ENCODE measurements at regions not wholly inside any gene's neighbourhood (a gene's known extent, or its start where the extent isn't known, plus 50 kb on each side); places are given as distances from the start of the nearest gene placed in this dataset.

DNA sequence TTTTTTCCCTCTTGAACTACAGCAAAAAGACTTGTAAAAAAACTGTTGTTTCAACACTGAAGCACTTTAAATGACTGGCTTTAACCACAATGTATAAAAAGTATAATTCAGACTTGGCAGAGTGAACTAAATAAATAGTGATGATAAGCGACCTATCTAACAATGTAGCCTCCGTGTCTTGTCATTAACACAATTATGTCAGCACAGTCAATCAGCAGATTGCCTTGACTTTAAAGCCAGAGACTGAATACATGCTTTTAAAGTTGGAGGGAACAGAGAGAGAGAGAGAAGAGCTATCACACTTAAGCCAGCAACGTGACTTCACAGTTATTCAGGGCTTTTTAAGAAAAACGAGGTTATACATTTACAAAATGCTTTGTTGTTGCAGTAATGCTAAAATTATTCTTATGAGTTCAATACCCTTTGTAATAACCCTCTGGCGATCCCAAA is 378.1 kb downstream of the LMO4 start:
- TF ChIP-seq, protein P1, sequence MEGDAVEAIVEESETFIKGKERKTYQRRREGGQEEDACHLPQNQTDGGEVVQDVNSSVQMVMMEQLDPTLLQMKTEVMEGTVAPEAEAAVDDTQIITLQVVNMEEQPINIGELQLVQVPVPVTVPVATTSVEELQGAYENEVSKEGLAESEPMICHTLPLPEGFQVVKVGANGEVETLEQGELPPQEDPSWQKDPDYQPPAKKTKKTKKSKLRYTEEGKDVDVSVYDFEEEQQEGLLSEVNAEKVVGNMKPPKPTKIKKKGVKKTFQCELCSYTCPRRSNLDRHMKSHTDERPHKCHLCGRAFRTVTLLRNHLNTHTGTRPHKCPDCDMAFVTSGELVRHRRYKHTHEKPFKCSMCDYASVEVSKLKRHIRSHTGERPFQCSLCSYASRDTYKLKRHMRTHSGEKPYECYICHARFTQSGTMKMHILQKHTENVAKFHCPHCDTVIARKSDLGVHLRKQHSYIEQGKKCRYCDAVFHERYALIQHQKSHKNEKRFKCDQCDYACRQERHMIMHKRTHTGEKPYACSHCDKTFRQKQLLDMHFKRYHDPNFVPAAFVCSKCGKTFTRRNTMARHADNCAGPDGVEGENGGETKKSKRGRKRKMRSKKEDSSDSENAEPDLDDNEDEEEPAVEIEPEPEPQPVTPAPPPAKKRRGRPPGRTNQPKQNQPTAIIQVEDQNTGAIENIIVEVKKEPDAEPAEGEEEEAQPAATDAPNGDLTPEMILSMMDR (conservative IDR thresholded peaks at IDR 0.05): no peak
- Mint-ChIP-seq H3K27me3 (ENCODE audit: low read depth) (no peaks in the 10 kb centered on the region), H3K36me3 (ENCODE audit: low read depth) (peaks cover 2% of the 10 kb centered on the region), H3K27ac (ENCODE audit: unreplicated experiment) (no peak overlapping the region), H3K4me3 (no peak overlapping the region), H3K9me3 (peaks cover 2% of the 10 kb centered on the region), H3K4me1 (peaks cover 4% of the 10 kb centered on the region)
- DNase-seq (ENCODE audit: low read depth, low spot score): no peak

DNA sequence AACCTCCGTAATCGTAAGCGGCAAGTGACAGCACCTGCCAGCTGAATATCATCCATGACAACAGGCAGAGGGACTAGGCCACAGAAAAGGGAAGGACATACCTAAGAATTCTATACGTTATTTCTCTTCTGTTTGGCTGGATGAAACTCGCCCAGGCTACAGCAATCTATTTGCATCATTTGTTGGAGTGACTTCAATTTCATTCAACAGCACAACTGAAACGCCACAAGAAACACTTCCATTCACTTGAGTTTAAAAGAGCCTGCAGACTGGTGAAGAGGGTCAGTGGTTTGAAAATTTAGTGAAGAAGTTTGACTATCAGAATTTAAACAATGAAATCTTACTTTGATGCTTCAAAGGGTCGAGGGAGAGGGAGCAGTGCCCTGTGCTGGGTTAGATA is 378.7 kb downstream of the LMO4 start:
- H3K27ac Mint-ChIP-seq (ENCODE audit: unreplicated experiment): no peak overlapping the region
- no peaks in the 10 kb centered on the region for H3K36me3 Mint-ChIP-seq (ENCODE audit: low read depth)

DNA sequence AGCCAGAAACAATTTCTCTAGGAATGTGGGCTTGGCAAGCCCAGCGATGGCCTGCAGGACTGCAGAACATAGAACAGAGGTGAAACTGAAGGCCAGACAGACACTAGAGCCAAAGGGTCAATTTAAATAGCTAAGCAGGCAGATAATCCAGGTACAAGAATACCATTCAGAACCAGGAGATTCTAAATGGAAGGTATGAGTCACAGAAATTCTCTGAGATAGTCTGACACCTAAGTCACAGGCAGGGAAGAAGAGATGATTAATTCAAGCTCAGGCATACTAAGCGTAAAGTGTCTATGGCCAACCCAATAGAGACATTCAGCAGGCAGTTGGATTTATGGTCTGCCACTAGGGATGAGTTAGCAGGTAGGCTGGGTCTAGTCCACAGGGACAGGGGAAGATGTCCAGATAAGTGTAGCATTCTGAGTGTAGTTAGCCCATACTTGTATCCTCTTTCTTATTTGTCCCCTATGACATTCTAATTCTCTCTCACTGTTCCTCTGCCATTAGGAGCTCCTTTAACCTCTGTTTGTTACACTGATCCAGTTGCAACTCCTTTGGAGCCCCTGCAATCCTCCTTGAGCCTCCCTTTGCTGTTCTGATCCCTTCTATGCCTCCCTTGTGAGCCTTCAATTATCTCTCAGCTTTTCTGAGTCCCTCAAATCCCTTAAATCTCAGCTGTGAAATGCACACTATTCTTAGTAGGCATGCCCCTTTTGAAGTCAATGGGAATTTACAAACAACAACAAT is 383.8 kb downstream of the LMO4 start:
- H3K9me3 Mint-ChIP-seq: no peaks in the 10 kb centered on the region
- no peaks in the 10 kb centered on the region for H3K4me1 Mint-ChIP-seq
- H3K36me3 Mint-ChIP-seq (ENCODE audit: low read depth): no peaks in the 10 kb centered on the region
- no peak for DNase-seq (ENCODE audit: low read depth, low spot score)
- no peaks in the 10 kb centered on the region for H3K27me3 Mint-ChIP-seq (ENCODE audit: low read depth)
- H3K4me3 Mint-ChIP-seq: no peak overlapping the region
- no peak overlapping the region for H3K27ac Mint-ChIP-seq (ENCODE audit: unreplicated experiment)
- TF ChIP-seq, protein P1 (conservative IDR thresholded peaks at IDR 0.05): no peak

More for the DNA sequence above, 378.7 kb downstream of the LMO4 start:
- TF ChIP-seq, protein P1 (conservative IDR thresholded peaks at IDR 0.05): no peak
- no peak for DNase-seq (ENCODE audit: low read depth, low spot score)
- no peaks in the 10 kb centered on the region for H3K9me3 Mint-ChIP-seq
- H3K4me1 Mint-ChIP-seq: peaks cover 4% of the 10 kb centered on the region
- H3K4me3 Mint-ChIP-seq: no peak overlapping the region
- H3K27me3 Mint-ChIP-seq (ENCODE audit: low read depth): no peaks in the 10 kb centered on the region

DNA sequence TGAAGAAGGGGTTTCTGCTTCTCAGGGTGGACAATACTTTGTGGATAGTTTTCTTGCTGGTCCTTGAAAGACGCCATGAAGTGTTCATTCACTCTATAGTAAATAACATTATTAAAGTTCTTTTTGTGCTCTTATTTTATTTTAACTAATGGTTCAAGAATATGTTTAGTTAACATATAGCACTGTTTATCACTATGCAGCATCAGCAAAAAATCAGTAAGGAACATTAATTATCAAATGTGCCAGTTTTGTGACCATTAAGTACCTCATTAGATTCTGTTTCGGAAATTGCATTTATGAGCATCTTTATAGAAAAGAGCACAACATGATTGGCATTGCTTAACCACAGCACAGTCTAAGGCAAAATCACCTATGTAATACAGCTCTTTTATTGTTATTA is 385.6 kb downstream of the LMO4 start:
- no peak for DNase-seq (ENCODE audit: low read depth, low spot score)
- Mint-ChIP-seq H3K4me1 (peaks cover 4% of the 10 kb centered on the region), H3K27ac (ENCODE audit: unreplicated experiment) (no peak overlapping the region), H3K27me3 (ENCODE audit: low read depth) (no peaks in the 10 kb centered on the region), H3K36me3 (ENCODE audit: low read depth) (no peaks in the 10 kb centered on the region), H3K9me3 (no peaks in the 10 kb centered on the region), H3K4me3 (no peak overlapping the region)
- TF ChIP-seq, protein P1 (conservative IDR thresholded peaks at IDR 0.05): no peak

DNA sequence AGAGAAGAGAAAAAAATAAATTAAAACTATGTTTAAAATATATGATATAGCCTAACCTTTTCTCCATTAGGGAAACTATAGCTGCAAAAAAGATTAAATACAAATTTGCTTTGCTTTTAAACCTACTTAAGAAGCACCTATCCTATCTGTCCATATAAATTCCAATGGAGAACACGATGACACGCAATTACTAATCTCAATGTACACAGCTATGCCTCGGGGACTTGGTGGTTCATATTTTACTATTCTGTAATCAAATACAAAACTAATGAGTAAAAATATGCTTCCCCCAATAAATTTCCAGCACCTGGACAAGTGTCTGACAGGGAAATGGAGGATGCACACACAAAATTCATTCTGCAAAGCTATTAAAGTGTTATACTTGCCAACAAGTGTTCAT is 386.4 kb downstream of the LMO4 start:
- Mint-ChIP-seq H3K4me1 (peaks cover 4% of the 10 kb centered on the region), H3K27me3 (ENCODE audit: low read depth) (no peaks in the 10 kb centered on the region), H3K27ac (ENCODE audit: unreplicated experiment) (no peak overlapping the region), H3K9me3 (no peaks in the 10 kb centered on the region), H3K4me3 (no peak overlapping the region), H3K36me3 (ENCODE audit: low read depth) (no peaks in the 10 kb centered on the region)
- TF ChIP-seq, protein P1 (conservative IDR thresholded peaks at IDR 0.05): no peak
- no peak for DNase-seq (ENCODE audit: low read depth, low spot score)
